CD14-positive monocyte (primary cell): ENCODE measurements at regions not wholly inside any gene's neighbourhood (a gene's known extent, or its start where the extent isn't known, plus 50 kb on each side); places are given as distances from the start of the nearest gene placed in this dataset.
"Not testable (repeated sequence)": the region's sequence is repeated elsewhere in the genome, so short reads cannot be mapped to it uniquely, and the experiment has no call there.

Source experiments
- DNase-seq, 3 donors: peaks; one replicate each; pipeline ENCODE4 v3.0.0-alpha.2; 2011 to 2022
- H2AFZ ChIP-seq: 2 replicates; pipeline ENCODE4 v1.6.0; 2012; ENCODE audit warnings: mild to moderate bottlenecking, low read depth, low read length, inconsistent platforms; ENCODE audit not compliant: insufficient read depth, poor library complexity, severe bottlenecking
- H3K27ac ChIP-seq, 2 donors: 1 replicate in 1 of 2; 2 replicates in 1 of 2; pipeline ENCODE4 v1.5.1; 2012 to 2013; ENCODE audit warnings: low read length in 2 of 2, control low read depth in 1 of 2, inconsistent platforms in 1 of 2, low read depth in 1 of 2, mild to moderate bottlenecking in 1 of 2
- H3K27me3 ChIP-seq, 2 donors: one replicate each; pipeline versions ENCODE4 v1.6.0 to v1.6.1; 2011 to 2013; ENCODE audit warnings: low read length in 2 of 2; ENCODE audit not compliant: control insufficient read depth in 2 of 2, insufficient read depth in 2 of 2
- H3K36me3 ChIP-seq, 2 donors: replicated peaks in 1 of 2; 1 replicate in 1 of 2; 2 replicates in 1 of 2; pipeline versions ENCODE4 v1.5.1 to v1.6.1; 2012 to 2013; ENCODE audit warnings: low read length in 2 of 2, control low read depth in 1 of 2, inconsistent platforms in 1 of 2, mild to moderate bottlenecking in 1 of 2; ENCODE audit not compliant: insufficient read depth in 2 of 2, control insufficient read depth in 1 of 2
- H3K4me1 ChIP-seq, 2 donors: 1 replicate in 1 of 2; 2 replicates in 1 of 2; pipeline versions ENCODE4 v1.5.1 to v1.6.1; 2012 to 2013; ENCODE audit warnings: low read length in 2 of 2, control low read depth in 1 of 2, inconsistent platforms in 1 of 2, mild to moderate bottlenecking in 1 of 2, moderate library complexity in 1 of 2; ENCODE audit not compliant: insufficient read depth in 2 of 2, control insufficient read depth in 1 of 2
- H3K4me2 ChIP-seq: replicated peaks from 2 replicates; pipeline ENCODE3; 2012; ENCODE audit warnings: low read length, moderate library complexity, mild to moderate bottlenecking; ENCODE audit not compliant: poor library complexity, severe bottlenecking; ENCODE audit errors: extremely low read depth
- H3K4me3 ChIP-seq, 3 experiments: fragments of 200-600 bp in 1 of 3; sonication (generic) in 1 of 3; replicated peaks in 1 of 3; 1 replicate in 2 of 3; 2 replicates in 1 of 3; pipeline ENCODE4 v1.5.1; 2011 to 2013; ENCODE audit warnings: low read length in 3 of 3, mild to moderate bottlenecking in 3 of 3, control low read depth in 2 of 3, low read depth in 2 of 3, inconsistent platforms in 1 of 3, moderate library complexity in 1 of 3
- H3K79me2 ChIP-seq: 2 replicates; pipeline ENCODE4 v1.6.0; 2012; ENCODE audit warnings: mild to moderate bottlenecking, control low read depth, inconsistent platforms, low read length, moderate library complexity; ENCODE audit not compliant: insufficient read depth
- H3K9ac ChIP-seq: 2 replicates; pipeline ENCODE4 v1.6.0; 2017; ENCODE audit warnings: low read length, mild to moderate bottlenecking; ENCODE audit not compliant: insufficient read depth, poor library complexity, severe bottlenecking
- H3K9me3 ChIP-seq, 2 donors: replicated peaks in 1 of 2; 1 replicate in 1 of 2; 2 replicates in 1 of 2; pipeline versions ENCODE4 v1.5.1 to v1.6.1; 2012 to 2013; ENCODE audit warnings: low read length in 2 of 2, control low read depth in 1 of 2; ENCODE audit not compliant: control insufficient read depth in 1 of 2, insufficient read depth in 1 of 2
- H4K20me1 ChIP-seq: 2 replicates; pipeline ENCODE4 v1.6.0; 2012; ENCODE audit warnings: mild to moderate bottlenecking, low read length, control low read depth, moderate library complexity; ENCODE audit not compliant: insufficient read depth
- H3K27ac Mint-ChIP-seq, 7 donors: one replicate each; pipeline ENCODE4 v1.8.0; 2020; ENCODE audit warnings: mild to moderate bottlenecking in 7 of 7, mixed read lengths in 7 of 7, moderate library complexity in 6 of 7, inconsistent platforms in 2 of 7
- H3K27me3 Mint-ChIP-seq, 3 donors: one replicate each; pipeline ENCODE4 v1.8.0; 2021 to 2022; ENCODE audit warnings: low read depth in 3 of 3, mild to moderate bottlenecking in 3 of 3, mixed read lengths in 3 of 3, moderate library complexity in 3 of 3, inconsistent platforms in 1 of 3
- H3K36me3 Mint-ChIP-seq, 2 donors: one replicate each; pipeline ENCODE4 v1.8.0; 2020; ENCODE audit warnings: mixed read lengths in 2 of 2, inconsistent platforms in 1 of 2, mild to moderate bottlenecking in 1 of 2
- H3K4me1 Mint-ChIP-seq: one replicate; pipeline ENCODE4 v1.8.0; 2020; ENCODE audit warnings: mild to moderate bottlenecking, mixed read lengths
- H3K4me3 Mint-ChIP-seq, 2 donors: one replicate each; pipeline ENCODE4 v1.8.0; 2020; ENCODE audit warnings: mild to moderate bottlenecking in 2 of 2, mixed read lengths in 2 of 2, moderate library complexity in 1 of 2
- H3K9me3 Mint-ChIP-seq, 7 donors: one replicate each; pipeline ENCODE4 v1.8.0; 2020 to 2022; ENCODE audit warnings: mixed read lengths in 7 of 7, mild to moderate bottlenecking in 6 of 7, moderate library complexity in 6 of 7, inconsistent platforms in 2 of 7
- WGBS: methylation state at CpG from one replicate; pipeline ENCODE4 v1.1.5; 2013; ENCODE audit warnings: missing lambda C conversion rate; ENCODE audit not compliant: insufficient coverage; 5-methylcytosine and 5-hydroxymethylcytosine counted together
- intact Hi-C, 2 donors: fragments of 100-400 bp; cut with micrococcal nuclease; formaldehyde crosslinking; loops; one replicate each; pipeline versions ENCODE4 v1.15.0 to v1.15.1; 2023
- TF ChIP-seq, protein P1 (sequence below): fragments of 200-600 bp; IDR thresholded peaks from one replicate; pipeline ENCODE4 v1.8.0; 2022; ENCODE audit warnings: antibody characterized with exemption, mild to moderate bottlenecking

DNA sequence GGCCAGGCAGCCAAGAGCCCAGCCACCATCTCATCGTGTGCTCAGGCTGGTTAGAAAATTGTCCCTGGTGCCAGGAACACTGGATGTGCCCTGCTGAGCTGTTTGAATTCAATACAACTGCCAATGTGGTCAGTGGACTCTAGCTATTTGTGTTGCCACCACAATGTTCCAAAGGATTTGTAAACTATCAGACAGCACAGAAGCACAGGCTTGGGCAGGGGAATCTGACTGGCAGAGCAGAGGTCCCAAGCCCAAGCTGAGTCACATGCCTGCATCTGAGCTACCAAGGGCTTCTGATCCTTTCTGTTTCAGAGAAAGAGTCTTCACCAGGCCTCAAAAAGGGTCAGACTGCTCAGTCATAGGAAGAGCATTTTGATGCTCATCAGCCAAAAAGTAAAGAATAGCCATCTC is 232.1 kb upstream of the SEMA3C start:
- peaks cover 0 to 4% (median 0%) of the 10 kb centered on the region in 7 donors for H3K9me3 Mint-ChIP-seq
- no peak overlapping the region for H3K4me3 Mint-ChIP-seq
- Histone ChIP-seq H3K4me3 (no peak overlapping the region), H3K4me1 (no peaks in the 10 kb centered on the region), H3K27ac (no peak overlapping the region), H4K20me1 (no peaks in the 10 kb centered on the region), H3K4me2 (no peak overlapping the region), H3K9ac (no peak overlapping the region), H3K79me2 (no peaks in the 10 kb centered on the region), H3K9me3 (no peaks in the 10 kb centered on the region), H3K27me3 (no peaks in the 10 kb centered on the region), H2AFZ (peak overlapping the region; percentile 21), H3K36me3 (no peaks in the 10 kb centered on the region)
- 100% methylated on average over 1 of the region's 1 CpG for WGBS
- H3K27me3 Mint-ChIP-seq: peaks cover 0 to 2% (median 0%) of the 10 kb centered on the region in 3 donors
- TF ChIP-seq, protein P1, sequence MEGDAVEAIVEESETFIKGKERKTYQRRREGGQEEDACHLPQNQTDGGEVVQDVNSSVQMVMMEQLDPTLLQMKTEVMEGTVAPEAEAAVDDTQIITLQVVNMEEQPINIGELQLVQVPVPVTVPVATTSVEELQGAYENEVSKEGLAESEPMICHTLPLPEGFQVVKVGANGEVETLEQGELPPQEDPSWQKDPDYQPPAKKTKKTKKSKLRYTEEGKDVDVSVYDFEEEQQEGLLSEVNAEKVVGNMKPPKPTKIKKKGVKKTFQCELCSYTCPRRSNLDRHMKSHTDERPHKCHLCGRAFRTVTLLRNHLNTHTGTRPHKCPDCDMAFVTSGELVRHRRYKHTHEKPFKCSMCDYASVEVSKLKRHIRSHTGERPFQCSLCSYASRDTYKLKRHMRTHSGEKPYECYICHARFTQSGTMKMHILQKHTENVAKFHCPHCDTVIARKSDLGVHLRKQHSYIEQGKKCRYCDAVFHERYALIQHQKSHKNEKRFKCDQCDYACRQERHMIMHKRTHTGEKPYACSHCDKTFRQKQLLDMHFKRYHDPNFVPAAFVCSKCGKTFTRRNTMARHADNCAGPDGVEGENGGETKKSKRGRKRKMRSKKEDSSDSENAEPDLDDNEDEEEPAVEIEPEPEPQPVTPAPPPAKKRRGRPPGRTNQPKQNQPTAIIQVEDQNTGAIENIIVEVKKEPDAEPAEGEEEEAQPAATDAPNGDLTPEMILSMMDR: no peak
- no peak for DNase-seq
- intact Hi-C loops: no loop called here
- no peaks in the 10 kb centered on the region for H3K4me1 Mint-ChIP-seq
- H3K36me3 Mint-ChIP-seq: no peaks in the 10 kb centered on the region
- H3K27ac Mint-ChIP-seq: no peak overlapping the region

DNA sequence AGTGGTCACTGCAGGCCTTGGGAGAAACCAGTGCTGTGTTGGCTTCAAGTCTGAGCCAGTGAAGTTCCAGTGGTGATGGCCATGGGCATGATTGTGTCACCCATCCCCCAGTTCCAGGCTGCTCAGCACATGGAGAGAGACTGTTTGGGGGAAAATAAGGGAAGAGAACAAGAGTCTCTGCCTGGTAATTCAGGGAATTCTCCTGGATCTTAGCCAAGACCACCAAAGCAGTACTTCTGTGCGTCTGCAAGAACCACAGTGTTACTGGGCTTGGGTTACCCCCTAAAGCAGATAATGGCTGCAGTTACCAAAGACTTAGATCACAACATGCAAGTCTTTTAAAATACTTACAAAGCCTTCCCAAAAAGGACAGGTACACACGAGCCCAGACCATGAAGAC is 225.0 kb upstream of the SEMA3C start:
- no peaks in the 10 kb centered on the region for H3K36me3 ChIP-seq
- no peaks in the 10 kb centered on the region for H3K79me2 ChIP-seq
- H3K4me3 ChIP-seq: no peak overlapping the region
- TF ChIP-seq, protein P1: no peak
- H3K9ac ChIP-seq: no peak overlapping the region
- Mint-ChIP-seq H3K9me3 (peaks cover 0 to 7% (median 3%) of the 10 kb centered on the region in 7 donors), H3K4me3 (no peak overlapping the region), H3K36me3 (no peaks in the 10 kb centered on the region), H3K4me1 (peaks cover 25% of the 10 kb centered on the region), H3K27me3 (peaks cover 0 to 3% (median 0%) of the 10 kb centered on the region in 3 donors), H3K27ac (no peak overlapping the region)
- H2AFZ ChIP-seq: no peak overlapping the region
- H3K9me3 ChIP-seq: no peaks in the 10 kb centered on the region
- WGBS: 90% methylated on average over 2 of the region's 2 CpGs
- H3K4me1 ChIP-seq: peaks cover 23 to 31% of the 10 kb centered on the region in 2 donors
- no peak for DNase-seq
- no peaks in the 10 kb centered on the region for H3K27me3 ChIP-seq
- H3K27ac ChIP-seq: no peak overlapping the region
- intact Hi-C loops: no loop called here
- H3K4me2 ChIP-seq: no peak overlapping the region
- H4K20me1 ChIP-seq: no peaks in the 10 kb centered on the region

DNA sequence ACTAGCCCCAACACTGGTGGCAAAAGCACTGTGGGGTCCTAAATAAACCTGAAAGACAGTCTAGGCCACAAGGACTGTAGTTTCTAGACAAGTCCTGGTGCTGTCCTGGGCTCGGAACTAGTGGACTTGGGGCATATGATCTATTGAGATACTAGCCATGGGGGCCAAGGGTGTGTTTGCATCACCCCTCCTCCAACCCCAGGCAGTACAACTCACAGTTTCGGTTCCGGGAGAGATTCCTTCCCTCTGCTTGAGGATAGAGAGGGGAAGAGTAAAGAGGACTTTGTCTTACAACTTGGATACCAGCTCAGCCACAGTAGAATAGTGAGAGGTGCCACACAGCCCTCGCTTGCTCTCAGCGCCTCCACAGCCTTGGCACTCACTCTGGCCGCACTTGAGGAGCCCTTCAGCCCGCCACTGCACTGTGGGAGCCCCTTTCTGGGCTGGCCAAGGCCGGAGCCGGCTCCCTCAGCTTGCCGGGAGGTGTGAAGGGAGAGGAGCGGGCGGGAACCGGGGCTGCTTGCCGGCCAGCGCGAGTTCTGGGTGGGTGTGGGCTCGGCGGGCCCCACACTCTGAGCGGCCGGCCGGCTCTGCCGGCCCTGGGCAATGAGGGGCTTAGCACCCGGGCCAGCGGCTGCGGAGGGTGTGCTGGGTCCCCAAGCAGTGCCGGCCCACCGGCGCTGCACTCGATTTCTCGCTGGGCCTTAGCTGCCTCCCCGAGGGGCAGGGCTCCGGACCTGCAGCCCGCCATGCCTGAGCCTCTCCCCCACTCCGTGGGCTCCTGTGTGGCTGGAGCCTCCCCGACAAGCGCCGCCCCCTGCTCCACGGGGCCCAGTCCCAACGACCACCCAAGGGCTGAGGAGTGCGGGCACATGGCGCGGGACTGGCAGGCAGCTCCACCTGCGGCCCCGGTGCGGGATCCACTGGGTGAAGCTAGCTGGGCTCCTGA is 222.7 kb upstream of the SEMA3C start:
- peak overlapping the region; percentile 87 to 90 for H3K27ac ChIP-seq

More for the DNA sequence above, 222.7 kb upstream of the SEMA3C start:
- Histone ChIP-seq H2AFZ (peak overlapping the region; percentile 70), H3K4me1 (peaks cover 23 to 35% of the 10 kb centered on the region in 2 donors), H3K4me2 (peak overlapping the region; percentile 61), H3K4me3 (peak overlapping the region in 1 of 3 experiments; percentile 41), H3K9ac (peak overlapping the region; percentile 23)
- H3K36me3 Mint-ChIP-seq, intact Hi-C loops, H3K36me3 ChIP-seq, H3K9me3 Mint-ChIP-seq, H3K27me3 ChIP-seq, H3K79me2 ChIP-seq, H3K27me3 Mint-ChIP-seq, H4K20me1 ChIP-seq, H3K9me3 ChIP-seq: not testable (repeated sequence)
- H3K27ac Mint-ChIP-seq: peak overlapping the region; percentile 87 to 95 (median 93)
- WGBS: 97% methylated on average over 42 of the region's 45 CpGs
- H3K4me1 Mint-ChIP-seq: peaks cover 27% of the 10 kb centered on the region
- DNase-seq: peak; percentile 33 to 48 (median 42)
- peak overlapping the region; percentile 39 to 71 for H3K4me3 Mint-ChIP-seq
